Naive thymus-derived CD4-positive, alpha-beta T cell (primary cell): ENCODE measurements at regions not wholly inside any gene's neighbourhood (a gene's known extent, or its start where the extent isn't known, plus 50 kb on each side); places are given as distances from the start of the nearest gene placed in this dataset.

Experiments
- ATAC-seq: fragments of 150-1000 bp; cut with Tn5 transposase; 2 replicates; pipeline ENCODE4 v1.10.0; 2021; ENCODE audit warnings: mild to moderate bottlenecking, moderate library complexity
- CTCF ChIA-PET: fragments of 350-600 bp; sonication (Branson Sonifier 250); formaldehyde crosslinking; loops from one replicate; lab custom pipeline; 2021; ENCODE audit warnings: antibody characterized with exemption; lab: Charles Lee
- POLR2A ChIA-PET: fragments of 350-600 bp; sonication (Branson Sonifier 250); formaldehyde crosslinking; loops from one replicate; lab custom pipeline; 2021; ENCODE audit warnings: antibody characterized with exemption, inconsistent platforms; lab: Charles Lee
- DNase-seq, 9 donors: peaks; one replicate each; pipeline versions ENCODE4 v3.0.0 to v3.0.0-alpha.2; 2020 to 2022; ENCODE audit warnings: mixed read lengths in 1 of 9
- H3K27ac ChIP-seq: one replicate; pipeline ENCODE4 v1.7.0; 2013; ENCODE audit warnings: mild to moderate bottlenecking, low read depth, low read length, moderate library complexity
- H3K27me3 ChIP-seq, 2 donors: one replicate each; pipeline ENCODE4 v1.7.0; 2013; ENCODE audit warnings: low read length in 2 of 2, mild to moderate bottlenecking in 2 of 2, moderate library complexity in 2 of 2; ENCODE audit not compliant: control insufficient read depth in 2 of 2, insufficient read depth in 2 of 2
- H3K36me3 ChIP-seq, 3 experiments: 1 replicate in 2 of 3; 2 replicates in 1 of 3; pipeline ENCODE4 v1.7.0; 2013; ENCODE audit warnings: low read length in 3 of 3, mild to moderate bottlenecking in 3 of 3, moderate library complexity in 1 of 3; ENCODE audit not compliant: insufficient read depth in 3 of 3, control insufficient read depth in 2 of 3
- H3K4me1 ChIP-seq, 2 donors: one replicate each; pipeline ENCODE4 v1.7.0; 2013; ENCODE audit warnings: low read length in 2 of 2, mild to moderate bottlenecking in 2 of 2, moderate library complexity in 1 of 2; ENCODE audit not compliant: control insufficient read depth in 2 of 2, insufficient read depth in 2 of 2
- H3K4me3 ChIP-seq: 2 replicates; pipeline ENCODE4 v1.7.0; 2013; ENCODE audit warnings: mild to moderate bottlenecking, low read length
- H3K9me3 ChIP-seq, 3 experiments: 1 replicate in 2 of 3; 2 replicates in 1 of 3; pipeline ENCODE4 v1.7.0; 2013; ENCODE audit warnings: low read length in 3 of 3; ENCODE audit not compliant: control insufficient read depth in 2 of 3
- H3K27ac Mint-ChIP-seq, 9 donors: one replicate each; pipeline ENCODE4 v1.8.0; 2020 to 2022; ENCODE audit warnings: mixed read lengths in 9 of 9, mild to moderate bottlenecking in 8 of 9, moderate library complexity in 5 of 9, inconsistent platforms in 2 of 9
- H3K27me3 Mint-ChIP-seq, 5 donors: one replicate each; pipeline ENCODE4 v1.8.0; 2021 to 2022; ENCODE audit warnings: mixed read lengths in 5 of 5, mild to moderate bottlenecking in 1 of 5
- H3K36me3 Mint-ChIP-seq, 5 donors: one replicate each; pipeline ENCODE4 v1.8.0; 2020 to 2022; ENCODE audit warnings: mixed read lengths in 5 of 5, mild to moderate bottlenecking in 3 of 5, inconsistent platforms in 1 of 5
- H3K4me1 Mint-ChIP-seq, 7 donors: one replicate each; pipeline ENCODE4 v1.8.0; 2020 to 2022; ENCODE audit warnings: mixed read lengths in 7 of 7, mild to moderate bottlenecking in 3 of 7, inconsistent platforms in 1 of 7
- H3K4me3 Mint-ChIP-seq, 10 donors: one replicate each; pipeline ENCODE4 v1.8.0; 2020 to 2022; ENCODE audit warnings: mild to moderate bottlenecking in 10 of 10, mixed read lengths in 10 of 10, moderate library complexity in 6 of 10, inconsistent platforms in 2 of 10
- H3K9me3 Mint-ChIP-seq, 11 donors: one replicate each; pipeline ENCODE4 v1.8.0; 2020 to 2022; ENCODE audit warnings: mixed read lengths in 11 of 11, mild to moderate bottlenecking in 4 of 11, inconsistent platforms in 1 of 11, moderate library complexity in 1 of 11
- intact Hi-C, 2 donors: fragments of 100-400 bp; cut with micrococcal nuclease; formaldehyde crosslinking; loops; one replicate each; pipeline ENCODE4 v1.15.1; 2023

DNA sequence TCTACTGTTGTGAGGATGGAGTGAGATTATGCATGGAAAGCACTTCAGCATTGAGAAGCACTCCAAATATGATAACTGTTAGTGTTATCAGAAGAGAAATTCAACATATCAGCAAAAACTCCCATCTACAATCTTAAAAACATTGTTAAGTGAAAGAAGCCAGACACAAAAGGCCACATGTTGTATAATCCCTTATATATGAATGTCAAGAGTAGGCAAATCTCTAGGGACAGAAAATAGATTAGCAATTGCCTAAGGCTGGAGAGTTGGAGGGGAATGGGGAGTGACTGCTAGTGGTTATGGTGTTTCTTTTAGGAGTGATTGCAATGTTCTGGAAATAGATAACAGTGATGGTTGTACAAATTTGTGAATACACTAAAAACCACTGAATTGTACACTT, 122.5 kb upstream of the LNX1 start:
- ATAC-seq (no peak), DNase-seq (no peak)
- POLR2A ChIA-PET, result no interaction called here
- Mint-ChIP-seq H3K27ac (no peak overlapping the region), H3K4me3 (no peak overlapping the region), H3K36me3 (no peaks in the 10 kb centered on the region), H3K9me3 (peaks cover 0 to 2% (median 0%) of the 10 kb centered on the region in 11 donors), H3K4me1 (no peaks in the 10 kb centered on the region), H3K27me3 (peaks cover 3 to 28% (median 13%) of the 10 kb centered on the region in 5 donors)
- no peaks in the 10 kb centered on the region for H3K27me3 ChIP-seq
- H3K9me3 ChIP-seq, result no peaks in the 10 kb centered on the region
- no peak overlapping the region for H3K4me3 ChIP-seq
- no peak overlapping the region for H3K27ac ChIP-seq
- no peaks in the 10 kb centered on the region for H3K4me1 ChIP-seq
- intact Hi-C loops, result no loop called here
- CTCF ChIA-PET, result no interaction called here
- no peaks in the 10 kb centered on the region for H3K36me3 ChIP-seq

GRCh38 chr4:53713296-53713695, 122.0 kb upstream of the LNX1 start:
- intact Hi-C loops, result no loop called here

DNA sequence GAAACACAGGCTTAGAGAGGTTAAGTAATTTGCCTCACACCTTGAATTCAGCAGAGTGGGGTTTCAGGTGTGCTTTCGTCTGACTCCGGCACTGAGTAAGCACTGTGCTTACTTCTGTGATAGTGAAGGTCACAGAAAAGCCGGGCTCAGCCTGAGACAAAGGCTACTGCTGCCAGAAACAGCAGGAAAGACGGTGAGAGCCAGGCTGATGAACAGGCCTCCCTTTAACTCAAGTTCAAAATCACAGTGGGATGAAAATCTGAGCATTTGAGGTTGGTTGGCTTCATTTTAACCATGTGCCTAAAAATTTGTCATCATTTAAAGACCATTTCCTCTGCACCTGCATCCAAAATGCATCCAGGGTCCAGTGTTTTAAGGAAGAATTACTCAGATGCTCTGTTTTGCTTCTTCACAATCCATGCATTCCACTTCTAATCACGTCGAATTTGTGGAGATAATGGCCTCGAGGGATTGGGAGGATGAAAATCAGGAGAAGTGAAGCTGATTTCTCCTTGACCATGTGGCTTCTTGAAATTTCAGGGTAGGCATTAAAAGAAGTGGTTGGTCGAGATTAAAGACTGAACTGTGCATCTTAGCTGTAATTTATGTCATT, 121.2 kb upstream of the LNX1 start:
- Histone ChIP-seq H3K36me3 (no peaks in the 10 kb centered on the region), H3K9me3 (no peaks in the 10 kb centered on the region), H3K4me3 (no peak overlapping the region), H3K27ac (no peak overlapping the region), H3K4me1 (no peaks in the 10 kb centered on the region), H3K27me3 (no peaks in the 10 kb centered on the region)
- H3K4me1 Mint-ChIP-seq, result no peaks in the 10 kb centered on the region
- POLR2A ChIA-PET, result no interaction called here
- DNase-seq, result no peak
- H3K27me3 Mint-ChIP-seq, result peaks cover 3 to 37% (median 13%) of the 10 kb centered on the region in 5 donors
- H3K36me3 Mint-ChIP-seq, result no peaks in the 10 kb centered on the region
- peaks cover 0 to 2% (median 0%) of the 10 kb centered on the region in 11 donors for H3K9me3 Mint-ChIP-seq
- H3K4me3 Mint-ChIP-seq, result no peak overlapping the region
- intact Hi-C loops, result no loop called here
- CTCF ChIA-PET, result no interaction called here
- H3K27ac Mint-ChIP-seq, result no peak overlapping the region
- ATAC-seq, result no peak

More at GRCh38 chr4:53713296-53713695, 122.0 kb upstream of the LNX1 start:
- Mint-ChIP-seq H3K9me3 (peaks cover 0 to 2% (median 0%) of the 10 kb centered on the region in 11 donors), H3K4me1 (no peaks in the 10 kb centered on the region), H3K27ac (no peak overlapping the region), H3K36me3 (no peaks in the 10 kb centered on the region), H3K4me3 (no peak overlapping the region), H3K27me3 (peaks cover 3 to 33% (median 13%) of the 10 kb centered on the region in 5 donors)
- no peaks in the 10 kb centered on the region for H3K27me3 ChIP-seq
- no peaks in the 10 kb centered on the region for H3K36me3 ChIP-seq
- DNase-seq (no peak), ATAC-seq (no peak)
- H3K9me3 ChIP-seq, result no peaks in the 10 kb centered on the region
- H3K4me1 ChIP-seq, result no peaks in the 10 kb centered on the region
- H3K27ac ChIP-seq, result no peak overlapping the region
- ChIA-PET POLR2A (no interaction called here), CTCF (no interaction called here)
- no peak overlapping the region for H3K4me3 ChIP-seq

GRCh38 chr4:53711926-53712325, 120.6 kb upstream of the LNX1 start:
- H3K27me3 Mint-ChIP-seq, result peaks cover 3 to 39% (median 13%) of the 10 kb centered on the region in 5 donors
- H3K36me3 ChIP-seq, result no peaks in the 10 kb centered on the region
- no peak overlapping the region for H3K4me3 ChIP-seq
- H3K4me3 Mint-ChIP-seq, result no peak overlapping the region
- intact Hi-C loops, result no loop called here
- no peak overlapping the region for H3K27ac ChIP-seq
- H3K4me1 Mint-ChIP-seq, result no peaks in the 10 kb centered on the region
- H3K36me3 Mint-ChIP-seq, result no peaks in the 10 kb centered on the region
- DNase-seq (no peak), ATAC-seq (no peak)
- no peak overlapping the region for H3K27ac Mint-ChIP-seq
- ChIA-PET CTCF (no interaction called here), POLR2A (no interaction called here)
- H3K4me1 ChIP-seq, result no peaks in the 10 kb centered on the region
- peaks cover 0 to under 1% (median 0%) of the 10 kb centered on the region in 11 donors for H3K9me3 Mint-ChIP-seq
- H3K9me3 ChIP-seq, result no peaks in the 10 kb centered on the region
- no peaks in the 10 kb centered on the region for H3K27me3 ChIP-seq

DNA sequence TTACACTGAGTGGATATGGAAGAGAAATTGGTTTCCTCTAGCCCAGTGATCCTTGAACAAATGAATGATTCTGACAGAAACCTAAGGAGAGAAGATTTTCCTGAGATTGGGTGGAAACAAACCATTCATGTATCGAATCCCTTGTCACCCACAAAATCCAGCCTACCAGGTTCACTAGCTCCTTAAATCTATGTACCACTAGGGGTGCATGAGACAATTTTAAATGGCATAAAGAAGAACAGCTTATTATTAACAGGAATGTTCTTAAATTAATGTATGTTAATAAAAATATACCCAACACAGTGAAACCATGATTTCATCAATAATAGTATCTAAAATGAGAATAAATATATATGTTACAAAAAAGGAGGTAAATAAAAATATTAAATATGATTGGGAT, 118.4 kb upstream of the LNX1 start:
- intact Hi-C loops, result loop anchor here in 1 of 2 donors (10.0 kb wide), 1 partner anchor 525 kb away; no protein-coding TSS in a partner anchor
- no peak for DNase-seq
- POLR2A ChIA-PET, result no interaction called here
- Mint-ChIP-seq H3K9me3 (no peaks in the 10 kb centered on the region), H3K27me3 (peaks cover 2 to 31% (median 21%) of the 10 kb centered on the region in 5 donors), H3K4me1 (no peaks in the 10 kb centered on the region), H3K4me3 (no peak overlapping the region), H3K27ac (no peak overlapping the region), H3K36me3 (no peaks in the 10 kb centered on the region)
- ATAC-seq, result no peak
- Histone ChIP-seq H3K27me3 (no peaks in the 10 kb centered on the region), H3K9me3 (no peaks in the 10 kb centered on the region), H3K4me3 (no peak overlapping the region), H3K36me3 (no peaks in the 10 kb centered on the region), H3K27ac (no peak overlapping the region), H3K4me1 (no peaks in the 10 kb centered on the region)
- CTCF ChIA-PET, result no interaction called here

DNA sequence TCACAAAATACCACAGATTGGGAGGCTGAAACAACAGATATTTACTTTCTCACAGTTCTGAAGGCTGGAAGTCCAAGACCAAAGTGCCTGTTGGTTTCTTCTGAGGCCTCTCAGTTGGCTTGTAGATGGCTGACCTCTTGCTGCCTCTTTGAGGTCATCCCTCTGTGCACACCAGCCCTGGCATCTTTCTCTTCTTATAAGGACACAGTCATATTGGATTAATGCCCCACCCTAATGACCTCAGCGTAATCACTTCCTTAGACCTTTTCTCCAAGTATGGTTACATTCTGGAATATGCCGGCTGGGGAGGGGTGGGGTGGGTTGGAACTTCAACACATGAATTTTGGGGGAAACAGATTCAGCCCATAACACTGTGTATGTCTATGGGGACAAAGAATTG, 116.2 kb upstream of the LNX1 start:
- Mint-ChIP-seq H3K36me3 (no peaks in the 10 kb centered on the region), H3K9me3 (peaks cover 0 to 2% (median 0%) of the 10 kb centered on the region in 11 donors), H3K27ac (no peak overlapping the region), H3K27me3 (peaks cover 2 to 34% (median 16%) of the 10 kb centered on the region in 5 donors), H3K4me3 (no peak overlapping the region), H3K4me1 (peaks cover 6 to 12% (median 9%) of the 10 kb centered on the region in 7 donors)
- H3K4me3 ChIP-seq, result no peak overlapping the region
- no peaks in the 10 kb centered on the region for H3K4me1 ChIP-seq
- no peaks in the 10 kb centered on the region for H3K9me3 ChIP-seq
- CTCF ChIA-PET, result interaction anchor here (1.4 kb wide), 1 partner anchor 526 kb away, joined by 4 read pairs; no protein-coding TSS in a partner anchor
- ATAC-seq, result no peak
- no peak for DNase-seq
- POLR2A ChIA-PET, result no interaction called here
- H3K36me3 ChIP-seq, result no peaks in the 10 kb centered on the region
- peaks cover 0 to 4% of the 10 kb centered on the region in 2 donors for H3K27me3 ChIP-seq
- intact Hi-C loops, result loop anchor here (2.0 to 10.0 kb wide), 2 partner anchors 527 kb away; no protein-coding TSS in a partner anchor
- no peak overlapping the region for H3K27ac ChIP-seq
